GM21529 (cell line): ENCODE measurements at regions not wholly inside any gene's neighbourhood (a gene's known extent, or its start where the extent isn't known, plus 50 kb on each side); places are given as distances from the start of the nearest gene placed in this dataset.
"Not testable (repeated sequence)": the region's sequence is repeated elsewhere in the genome, so short reads cannot be mapped to it uniquely, and the experiment has no call there.

Experiments used
- ATAC-seq: cut with Tn5 transposase; IDR thresholded peaks from one replicate; pipeline ENCODE4 v1.9.1; 2021; ENCODE audit not compliant: unreplicated experiment

DNA sequence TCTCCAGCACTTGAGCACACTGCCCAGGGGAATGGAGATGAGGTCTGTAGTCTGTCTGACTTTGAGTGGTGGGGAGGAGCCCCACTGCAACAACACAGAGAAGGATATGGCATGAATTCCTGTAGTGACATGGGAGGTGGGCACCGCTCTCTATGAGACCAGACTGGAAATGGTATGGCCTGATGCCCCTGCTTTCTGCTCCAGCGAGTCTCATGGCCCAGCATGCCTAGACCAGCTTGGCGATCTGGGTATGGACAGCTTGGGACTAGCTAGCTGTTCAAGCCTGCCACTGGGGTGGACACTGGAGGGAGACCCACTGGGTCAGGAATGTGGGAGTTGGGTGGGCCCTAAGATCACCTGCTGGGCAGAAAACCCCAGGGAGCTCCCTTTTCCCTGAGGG lies 477.8 kb upstream of the SEL1L start:
- no peak for ATAC-seq

DNA sequence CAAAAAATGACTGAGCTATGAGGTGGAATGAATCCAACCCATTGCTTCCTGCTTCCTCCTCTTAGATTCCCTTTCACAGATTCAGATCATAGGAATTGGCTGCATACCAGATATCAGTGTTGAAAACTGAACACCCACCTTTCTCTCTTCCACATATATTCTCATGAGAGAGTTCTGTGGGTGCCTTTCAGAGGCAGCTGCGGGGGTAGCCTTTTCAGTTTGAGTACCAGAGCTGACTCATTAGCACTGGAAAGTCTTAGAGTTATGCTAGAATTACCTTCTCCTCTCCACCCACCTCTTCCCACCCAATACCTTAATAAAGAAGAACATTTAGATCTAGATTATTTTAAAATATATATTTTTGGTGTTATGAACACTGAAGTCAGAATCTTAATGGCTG lies 495.4 kb upstream of the SEL1L start:
- ATAC-seq: no peak

DNA sequence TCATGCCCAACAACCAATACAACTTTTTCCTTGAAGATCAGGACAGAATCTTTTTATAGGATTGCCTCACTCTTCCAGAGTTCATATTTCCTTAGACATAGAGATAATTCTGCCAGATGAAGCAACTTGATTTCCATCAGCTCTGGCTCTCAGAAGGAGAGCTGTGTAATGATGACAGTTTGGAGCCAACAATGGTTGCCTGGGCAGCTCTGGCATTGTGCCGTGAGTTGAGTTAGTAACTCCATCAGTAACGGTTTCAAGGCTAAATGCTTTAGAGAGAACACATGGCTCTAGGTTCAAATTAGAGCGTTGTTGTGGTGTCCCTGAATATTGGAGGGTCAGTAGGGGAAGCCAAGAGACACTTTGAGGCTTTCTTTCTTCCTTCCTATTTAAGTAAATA lies 501.7 kb upstream of the SEL1L start:
- ATAC-seq: no peak

DNA sequence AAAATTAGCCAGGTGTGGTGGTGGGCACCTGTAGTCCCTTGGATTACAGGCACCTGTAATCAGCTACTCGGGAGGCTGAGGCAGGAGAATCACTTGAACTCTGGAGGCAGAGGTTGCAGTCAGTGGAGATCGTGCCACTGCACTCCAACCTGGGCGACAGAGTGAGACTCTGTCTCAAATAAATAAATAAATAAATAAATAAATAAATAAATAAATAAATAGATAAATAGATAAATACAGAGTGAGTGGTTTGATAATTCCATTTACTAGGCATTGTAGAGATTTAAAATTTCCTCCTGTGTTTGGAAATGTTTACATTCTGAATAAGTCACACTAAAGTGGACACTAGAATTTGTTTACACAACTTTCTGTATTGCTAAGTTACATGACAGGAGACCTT lies 504.4 kb upstream of the SEL1L start:
- not testable (repeated sequence) for ATAC-seq

DNA sequence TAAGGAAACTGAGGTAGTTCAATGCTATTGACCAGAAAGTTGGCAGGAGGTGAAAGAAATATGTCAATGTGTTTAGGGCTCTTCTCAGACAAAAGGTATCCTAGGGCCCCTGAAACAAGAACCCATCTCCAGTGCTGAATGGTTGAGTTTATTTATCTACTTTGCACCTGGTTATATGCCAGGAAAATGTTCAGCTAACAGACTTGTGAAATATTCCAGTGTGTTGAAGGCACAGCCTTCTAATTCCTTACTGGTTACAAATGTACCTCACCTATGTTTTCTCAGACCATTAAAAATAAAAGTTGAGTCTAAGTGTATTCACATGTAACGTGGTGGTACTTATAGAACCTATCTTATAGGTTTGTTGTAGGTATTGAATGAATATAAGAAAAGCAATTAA lies 511.7 kb upstream of the SEL1L start:
- ATAC-seq: no peak

DNA sequence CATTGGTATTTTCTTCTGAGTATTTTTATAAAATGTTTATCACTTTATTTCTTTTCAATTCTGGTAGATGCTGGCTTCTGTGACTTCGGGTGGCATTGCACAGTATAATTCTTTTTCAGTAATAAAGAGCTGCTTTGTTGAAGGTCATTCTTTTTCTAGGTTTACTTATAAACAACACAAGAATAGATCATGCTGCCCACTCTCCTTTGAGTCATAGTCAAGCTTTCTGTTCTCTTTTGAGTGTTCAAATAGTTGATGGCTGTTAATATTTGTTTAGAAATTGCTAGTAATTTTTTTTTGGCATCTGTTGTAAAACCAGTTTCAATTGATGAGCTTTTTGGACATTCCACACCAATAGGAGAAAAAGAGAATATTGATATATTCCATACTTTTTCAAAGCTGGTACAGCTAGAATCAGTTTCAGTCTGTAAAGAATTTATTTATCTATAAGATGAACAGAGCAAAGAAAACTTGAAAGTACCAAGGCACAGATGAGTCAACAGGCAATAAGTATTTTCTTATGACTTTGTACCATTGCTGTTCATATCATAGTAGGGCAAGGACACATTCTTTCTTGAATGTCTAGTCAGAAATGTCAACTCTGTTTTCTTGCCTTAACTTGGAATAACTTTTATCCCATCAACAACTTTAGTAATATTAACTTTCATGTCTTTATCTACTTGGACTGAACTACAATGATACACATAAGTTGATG lies 513.0 kb upstream of the SEL1L start:
- ATAC-seq: peak; percentile 63

DNA sequence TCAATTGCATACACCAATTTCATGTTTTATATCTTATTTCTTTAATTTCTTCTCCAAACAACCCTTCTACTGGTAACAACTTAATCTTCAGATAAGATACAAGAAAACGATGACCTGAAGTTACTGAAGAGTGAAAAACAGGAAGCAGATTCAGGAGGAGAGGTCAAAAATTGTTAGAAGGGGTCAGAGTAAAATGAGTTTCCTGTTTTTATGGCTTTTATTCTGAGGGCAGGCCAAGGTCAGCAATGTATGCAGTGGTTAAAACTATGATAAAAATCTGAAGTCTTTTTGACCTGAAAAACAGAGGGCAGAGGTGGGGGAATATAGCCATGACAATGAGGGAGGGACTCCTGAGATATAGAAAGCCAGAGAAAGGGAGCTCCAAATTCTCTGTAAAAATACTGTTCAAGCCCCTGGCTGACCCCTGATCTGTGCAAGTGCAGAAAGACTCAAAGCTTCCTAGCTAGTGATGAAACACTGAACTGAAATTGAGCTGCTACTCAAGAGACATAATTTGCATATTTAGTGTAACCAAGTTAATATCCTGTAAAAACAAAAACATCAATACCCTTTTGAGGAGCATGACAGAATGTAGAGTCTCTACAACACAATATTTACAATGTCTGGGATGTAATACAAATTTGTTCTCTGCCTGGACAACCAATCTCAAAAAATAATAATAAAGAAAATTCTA lies 514.3 kb upstream of the SEL1L start:
- ATAC-seq: peak; percentile 35

DNA sequence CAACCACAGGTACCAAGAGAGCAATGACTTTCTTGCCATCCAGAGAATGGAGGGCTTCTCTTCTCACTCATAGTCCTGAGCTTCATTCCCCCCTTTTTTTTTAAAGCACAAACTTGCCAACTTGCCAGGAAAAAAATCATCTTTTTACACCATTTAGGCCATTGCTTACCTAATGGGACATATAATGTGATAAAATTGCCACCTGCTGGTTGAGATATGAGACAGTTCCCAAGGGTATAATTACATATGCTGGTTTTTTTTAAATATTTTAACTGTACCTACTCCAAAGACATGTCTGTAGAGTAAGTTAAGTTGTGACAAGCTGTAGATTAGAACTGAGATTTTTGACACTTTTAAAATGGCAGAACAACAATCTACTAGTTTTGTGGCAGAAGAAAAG lies 519.1 kb upstream of the SEL1L start:
- no peak for ATAC-seq

DNA sequence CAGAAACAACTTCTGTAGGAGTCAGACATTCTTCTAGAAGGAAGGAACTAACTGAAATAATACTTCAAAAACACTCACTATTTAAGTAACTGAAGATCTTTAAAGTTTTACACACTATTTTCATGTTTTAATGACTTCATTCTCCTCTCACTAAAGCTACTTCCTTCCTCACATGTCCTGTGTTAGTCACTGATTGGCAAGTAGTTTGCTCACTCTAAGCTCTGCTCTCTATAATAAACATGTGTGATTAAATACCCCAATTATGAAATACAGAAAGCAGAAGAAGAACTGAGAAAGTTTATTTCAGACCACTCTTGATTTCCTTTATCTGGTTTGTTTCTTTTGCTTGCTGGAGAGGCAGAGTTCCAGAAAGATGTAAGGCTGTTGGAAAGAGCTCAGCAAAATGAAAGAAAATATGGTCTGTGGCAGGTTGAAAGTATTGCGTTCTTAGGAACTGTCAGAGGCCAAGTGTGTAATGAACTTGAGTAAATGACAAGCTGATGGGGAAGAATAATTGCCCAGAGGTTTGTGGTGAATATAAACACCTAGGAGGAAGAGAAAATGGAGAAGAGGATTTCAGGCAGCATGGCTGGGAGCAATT lies 522.0 kb upstream of the SEL1L start:
- ATAC-seq: no peak

DNA sequence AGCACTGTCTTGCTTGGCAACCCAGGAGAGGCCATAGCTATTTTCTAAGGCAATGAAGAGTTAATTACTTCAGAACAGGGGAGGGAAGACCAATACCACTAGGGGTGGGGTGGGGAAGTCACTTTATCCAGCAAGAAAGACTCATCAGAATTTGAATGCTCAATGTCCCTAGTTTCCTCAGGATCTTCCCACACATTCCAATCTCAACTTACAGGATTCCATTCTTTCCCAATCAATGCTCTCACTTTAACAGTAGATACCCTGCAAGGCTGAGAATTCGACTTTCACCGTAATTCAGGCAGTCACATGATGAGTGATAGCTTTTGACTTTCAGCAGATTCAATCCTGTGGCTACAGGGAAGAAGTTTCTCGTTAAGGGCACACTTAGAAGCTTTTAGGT lies 526.6 kb upstream of the SEL1L start:
- no peak for ATAC-seq

DNA sequence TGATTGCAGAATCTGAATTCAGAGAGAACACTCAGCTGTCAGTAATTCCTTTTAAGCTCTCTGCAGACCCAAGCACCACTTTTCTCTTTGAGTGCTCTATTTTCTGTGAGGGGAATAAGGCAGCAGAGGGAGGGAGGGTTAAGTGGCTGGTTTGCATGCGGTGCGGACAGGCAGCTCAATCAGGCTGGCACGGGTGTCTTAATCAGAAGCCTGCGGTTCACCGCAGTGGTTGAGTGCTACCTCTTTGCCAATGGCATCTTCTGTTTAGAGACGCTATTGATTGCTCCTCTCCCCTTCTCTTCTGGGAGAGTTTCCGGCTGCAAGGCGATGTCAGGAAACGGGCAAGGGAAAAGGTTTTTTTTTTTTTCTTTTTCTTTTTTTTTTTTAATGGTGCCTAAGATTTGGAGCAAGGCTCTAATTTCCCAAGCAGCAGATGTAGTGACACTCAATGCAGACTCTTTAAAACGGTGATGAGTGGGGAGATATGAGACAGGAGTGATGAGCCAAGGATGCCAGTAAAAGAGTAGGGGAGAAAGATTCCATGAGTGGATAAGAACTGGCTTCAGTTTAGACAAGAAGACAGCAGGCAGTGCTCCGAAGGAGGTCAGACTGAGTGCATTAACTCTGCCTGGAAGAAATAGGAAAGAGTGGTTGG lies 533.7 kb upstream of the SEL1L start:
- no peak for ATAC-seq

DNA sequence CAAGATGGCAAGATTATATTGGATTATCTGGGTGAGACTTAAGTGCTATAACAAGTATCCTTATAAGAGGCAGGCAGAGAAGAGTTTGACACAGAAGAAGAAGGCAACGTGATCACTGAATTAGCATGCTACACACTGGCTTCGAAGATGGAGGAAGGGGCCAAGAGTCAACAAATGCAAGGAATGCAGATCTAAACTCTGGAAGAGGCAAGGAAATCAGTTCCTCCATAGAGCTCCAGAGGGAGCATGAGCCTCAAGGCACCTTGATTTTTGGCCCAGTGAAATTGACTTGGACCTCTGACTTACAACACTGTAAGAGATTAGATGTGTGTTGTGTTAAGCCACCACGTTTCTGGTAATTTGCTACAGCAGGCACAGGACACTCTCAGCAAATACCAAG lies 536.4 kb upstream of the SEL1L start:
- no peak for ATAC-seq

DNA sequence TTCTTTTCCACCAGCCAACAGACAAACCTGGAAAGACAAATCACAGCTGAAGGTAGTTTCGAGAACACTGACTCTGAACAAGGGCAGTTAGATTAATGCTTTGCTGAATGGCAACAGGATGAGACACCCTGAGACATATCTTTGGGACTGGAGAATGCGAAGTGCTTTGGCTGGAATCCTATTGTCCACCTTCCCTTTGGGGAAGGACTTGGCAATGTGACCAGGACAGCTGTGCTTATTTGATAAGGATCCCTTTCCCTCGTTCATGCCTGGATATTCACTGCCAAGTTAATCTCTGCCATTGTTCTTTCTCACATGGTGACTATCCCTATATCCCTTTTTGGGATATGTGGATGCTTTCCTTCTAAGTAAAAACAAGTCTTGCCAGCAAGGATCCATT lies 537.1 kb upstream of the SEL1L start:
- ATAC-seq: no peak

DNA sequence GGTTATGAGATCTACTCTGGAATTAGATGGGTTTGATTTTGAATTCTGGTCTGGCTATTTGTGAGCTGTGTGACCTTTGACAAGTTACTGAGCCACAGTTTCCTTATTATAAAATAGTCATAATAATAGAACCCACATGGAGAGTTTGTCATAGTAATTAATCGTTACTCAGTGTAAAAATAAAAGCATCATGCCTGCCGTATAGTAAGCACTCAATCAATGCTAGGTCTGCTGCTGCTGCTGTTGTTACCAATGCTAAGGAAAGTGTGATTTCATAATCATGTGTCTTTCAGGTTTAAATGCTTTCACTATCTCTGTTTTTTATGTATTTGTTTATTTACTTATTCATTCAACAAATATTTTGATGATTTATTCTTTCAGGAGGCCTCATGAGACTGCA lies 539.9 kb upstream of the SEL1L start:
- ATAC-seq: no peak

DNA sequence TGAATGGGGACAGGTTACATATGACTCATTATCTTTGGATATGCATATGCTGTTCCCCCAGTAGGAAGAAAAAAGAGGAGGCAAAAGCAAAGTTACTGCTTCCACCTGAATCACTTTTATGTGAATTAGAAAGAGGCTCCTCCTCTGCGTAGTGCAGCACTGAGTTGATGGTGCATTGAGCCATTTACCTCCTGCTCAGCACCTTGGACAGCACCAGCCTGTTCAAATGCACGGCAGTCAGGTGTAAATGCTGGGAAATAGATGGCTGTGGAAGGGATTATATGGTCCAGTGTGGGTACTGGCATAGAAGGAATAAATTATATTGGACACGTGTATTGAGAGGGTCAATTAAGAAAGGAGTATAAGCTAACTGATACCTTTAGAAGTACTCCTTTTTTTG lies 541.9 kb upstream of the SEL1L start:
- ATAC-seq: no peak

DNA sequence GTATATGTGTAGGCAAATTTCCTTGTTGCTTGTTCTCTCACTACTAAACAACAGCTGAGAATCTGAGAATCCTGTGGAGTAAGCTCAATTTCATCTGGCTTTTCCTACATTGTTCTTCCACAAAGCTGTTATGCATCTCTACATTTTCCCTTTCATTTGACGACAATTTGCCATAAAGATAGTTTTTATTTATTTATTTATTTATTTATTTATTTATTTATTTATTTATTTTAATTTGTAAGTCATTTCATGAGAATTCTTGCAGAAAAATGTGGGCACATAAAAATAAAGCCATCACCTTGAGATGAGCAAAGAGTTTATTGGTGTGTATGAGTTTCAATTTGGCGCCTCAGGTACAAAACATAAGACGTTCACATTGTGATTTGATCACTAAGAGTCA lies 545.9 kb upstream of the SEL1L start:
- no peak for ATAC-seq

DNA sequence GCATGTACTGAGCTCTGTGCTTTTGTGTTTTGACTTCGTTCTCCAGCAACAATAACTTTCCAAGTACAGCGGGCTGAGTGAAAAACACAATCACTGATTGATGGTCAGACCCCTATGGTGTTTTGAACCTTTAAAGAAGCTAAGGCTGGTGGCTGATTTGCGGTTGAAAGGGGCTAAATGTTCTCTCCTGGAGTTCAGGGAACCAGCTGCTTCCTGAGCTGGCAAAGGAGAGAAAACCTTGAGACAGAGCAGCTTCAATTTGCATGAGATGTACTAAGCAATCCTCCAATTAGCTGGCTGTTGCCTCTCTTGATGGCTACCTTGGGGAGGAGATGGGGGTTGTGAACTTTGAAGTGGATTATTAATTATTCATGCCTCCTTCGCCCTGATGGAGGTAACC lies 546.7 kb upstream of the SEL1L start:
- ATAC-seq: no peak

DNA sequence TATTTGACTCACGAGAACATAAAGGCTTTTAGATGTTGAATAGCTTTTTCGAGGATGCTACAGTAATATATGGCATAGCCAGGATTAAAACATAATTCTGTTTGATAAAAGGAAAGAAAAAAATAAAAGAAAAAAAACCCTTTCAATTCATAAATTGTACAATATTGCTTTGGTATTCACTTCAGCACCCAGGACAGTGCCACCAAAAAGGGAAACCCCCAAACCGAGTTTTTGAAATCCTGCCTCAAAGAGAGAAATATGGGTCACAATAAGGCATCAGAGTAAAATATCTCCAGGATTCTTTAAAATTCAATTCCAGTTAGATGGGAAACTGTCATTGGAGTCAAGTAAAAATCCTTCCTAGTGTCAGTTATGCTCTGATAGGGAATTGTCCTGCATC lies 551.2 kb upstream of the SEL1L start:
- no peak for ATAC-seq

DNA sequence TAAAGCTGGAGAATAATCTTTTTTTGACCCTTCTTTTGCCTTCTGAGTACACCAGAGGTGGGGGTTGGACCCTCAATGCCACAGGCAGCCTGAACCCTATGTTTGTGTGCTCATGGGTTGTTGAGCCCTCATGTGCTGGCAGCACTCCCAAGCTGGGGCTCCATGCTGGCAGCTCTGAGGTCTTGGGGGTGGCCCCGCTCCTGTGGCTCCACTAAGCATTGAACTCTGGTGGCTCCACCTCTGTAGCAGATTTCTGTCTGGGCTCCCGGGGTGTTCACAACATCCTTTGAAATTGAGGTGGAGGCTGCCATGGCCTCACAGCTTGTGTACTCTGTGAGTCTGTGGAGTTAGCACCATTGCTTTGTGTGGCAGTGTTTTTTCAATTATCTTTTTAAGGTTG lies 557.4 kb upstream of the SEL1L start:
- no peak for ATAC-seq

DNA sequence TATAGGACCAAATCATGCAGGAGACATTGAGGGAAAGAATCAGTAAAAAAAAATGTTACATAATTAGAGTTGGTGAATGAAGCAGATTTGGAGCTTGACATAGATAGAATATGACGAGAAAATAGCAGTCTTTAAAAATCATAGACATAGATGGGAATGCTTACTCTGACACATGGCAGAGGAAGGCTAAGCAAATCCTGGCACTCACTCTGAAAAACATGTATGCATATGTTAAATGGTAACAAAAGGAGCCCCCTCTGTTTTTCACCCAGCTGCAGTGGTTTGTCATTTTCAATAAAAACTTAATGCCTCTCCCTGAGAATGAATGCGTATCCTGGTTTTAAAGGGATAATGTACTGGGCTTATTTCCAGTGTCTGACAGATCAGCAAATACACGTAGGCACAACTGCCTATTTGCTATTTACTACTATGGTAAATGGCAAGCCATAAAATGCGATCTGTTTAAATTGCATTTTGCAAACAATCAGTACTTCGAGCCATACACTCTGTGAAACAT lies 561.2 kb upstream of the SEL1L start:
- ATAC-seq: no peak

DNA sequence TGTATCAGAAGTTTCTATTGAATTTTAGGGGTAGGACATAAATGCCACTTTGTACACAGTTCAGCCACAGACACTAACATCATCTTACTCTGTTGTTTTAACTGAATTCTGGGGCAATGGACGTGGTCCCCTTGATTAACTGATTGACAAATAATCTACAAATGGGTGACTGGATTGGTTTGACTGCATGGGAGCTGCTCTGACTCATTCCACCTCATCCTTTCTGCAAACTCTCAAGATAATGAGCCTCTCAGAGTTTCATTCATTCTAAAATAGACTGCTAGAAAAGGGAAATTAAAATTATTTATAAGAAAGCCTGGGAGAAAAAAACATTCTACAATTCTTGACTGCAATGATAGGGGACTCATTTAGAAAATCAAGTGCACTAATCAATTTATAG lies 570.4 kb upstream of the SEL1L start:
- no peak for ATAC-seq
